ENCODE measurements at regions not wholly inside any gene's neighbourhood (a gene's known extent, or its start where the extent isn't known, plus 50 kb on each side); places are given as distances from the start of the nearest gene placed in this dataset.
A peak's percentile ranks its signal among the peaks of the same experiment; 100 is the strongest.
"Not testable (repeated sequence)": the region's sequence is repeated elsewhere in the genome, so short reads cannot be mapped to it uniquely, and the experiment has no call there.

DNA sequence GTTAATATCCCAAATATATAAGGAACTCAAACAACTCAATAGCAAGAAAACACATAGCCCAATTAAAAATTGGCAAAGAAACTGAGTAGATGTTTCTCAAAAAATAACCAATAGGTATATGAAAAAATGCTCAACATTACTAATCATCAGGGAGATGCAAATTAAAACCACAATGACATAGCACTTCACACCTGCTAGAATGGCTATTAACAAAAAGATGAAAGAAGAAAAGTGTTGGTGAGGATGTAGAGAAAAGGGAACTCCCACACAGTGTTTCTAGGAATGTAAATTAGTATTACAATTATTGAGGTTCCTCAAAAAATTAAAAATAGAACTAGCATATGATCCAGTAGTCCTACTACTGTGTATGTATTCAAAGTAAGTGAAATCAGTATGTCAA lies 1212.8 kb downstream of the DIAPH3 start:
- Mint-ChIP-seq H3K9me3 (peaks cover 0 to 45% (median 21%) of the 10 kb centered on the region in 7 donors), H3K4me1 (peaks cover 15 to 19% (median 15%) of the 10 kb centered on the region in 3 donors), H3K27me3 (peaks cover 0 to 9% (median 0%) of the 10 kb centered on the region in 3 donors), H3K36me3 (no peaks in the 10 kb centered on the region), H3K4me3 (no peak overlapping the region), H3K27ac (peak overlapping the region in 1 of 6 donors; percentile 53)
- no peak for ATAC-seq (ENCODE audit: low read depth in 2 of 2)
- no peak for DNase-seq

DNA sequence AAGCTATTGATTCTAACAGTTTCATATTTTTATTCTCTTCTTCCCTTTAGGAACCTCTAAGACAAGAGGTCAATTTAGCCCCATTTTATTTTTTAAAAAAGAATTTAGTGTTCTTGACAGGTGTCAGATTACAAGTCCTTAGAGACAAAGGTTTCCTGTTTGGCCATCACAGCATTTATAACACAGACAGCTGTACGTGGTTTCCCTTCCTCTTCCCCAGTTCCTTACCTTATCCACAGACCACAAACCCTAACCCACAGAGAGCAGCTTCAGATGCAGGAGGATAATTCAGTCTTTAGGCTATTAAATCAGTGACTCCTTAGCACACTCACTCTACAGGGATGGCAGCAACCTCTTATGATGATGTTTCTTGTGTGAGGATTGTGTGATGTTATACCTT lies 1210.1 kb downstream of the DIAPH3 start:
- H3K9me3 Mint-ChIP-seq: peaks cover 0 to 25% (median 21%) of the 10 kb centered on the region in 7 donors
- ATAC-seq (ENCODE audit: low read depth in 2 of 2) (peak; percentile 60 to 69), DNase-seq (peak; percentile 26)
- peak overlapping the region in 4 of 8 donors; percentile 1 to 23 (median 6) for H3K4me3 Mint-ChIP-seq
- no peaks in the 10 kb centered on the region for H3K36me3 Mint-ChIP-seq
- H3K27me3 Mint-ChIP-seq: no peaks in the 10 kb centered on the region
- H3K27ac Mint-ChIP-seq: peak overlapping the region in 2 of 6 donors; percentile 1 to 24
- H3K4me1 Mint-ChIP-seq: peaks cover 16 to 23% (median 17%) of the 10 kb centered on the region in 3 donors

DNA sequence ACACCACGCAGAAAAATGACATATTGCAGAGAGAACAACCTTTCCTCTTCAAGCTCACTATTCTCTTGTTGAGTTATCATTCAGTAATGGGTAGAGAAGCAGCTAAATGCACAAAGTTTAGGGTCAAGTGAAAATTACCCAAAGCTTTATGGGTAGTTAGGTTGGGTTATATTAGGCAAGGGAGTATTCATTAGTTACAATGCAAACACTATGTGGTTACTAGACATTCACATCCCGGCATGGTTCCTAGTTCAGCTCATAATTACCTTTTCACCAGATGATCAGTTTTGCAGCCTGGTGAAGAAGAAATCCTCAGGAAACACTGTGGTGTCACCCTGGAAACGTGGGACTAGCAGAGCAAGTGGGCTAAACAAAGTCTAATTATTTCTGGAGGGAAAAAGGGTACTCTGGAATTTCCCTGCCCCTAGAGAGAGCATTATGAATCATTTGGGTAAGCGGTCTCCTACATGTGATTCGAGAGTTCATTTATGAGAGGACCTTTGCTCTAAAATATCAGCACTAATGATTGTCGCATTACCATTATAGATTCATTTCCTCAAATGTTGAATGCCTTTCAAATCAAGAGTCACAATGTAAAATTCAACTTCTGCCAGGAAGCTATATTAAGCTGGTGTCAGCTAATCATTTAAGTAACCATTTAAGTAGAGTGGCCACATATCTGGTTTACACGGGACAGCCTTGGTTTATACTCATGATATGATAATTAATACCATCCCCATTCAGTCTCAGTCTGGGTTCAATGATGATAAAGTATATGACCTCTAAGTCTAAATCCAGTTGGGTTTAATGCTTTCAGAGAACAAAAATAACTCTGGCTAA lies 1208.0 kb downstream of the DIAPH3 start:
- Mint-ChIP-seq H3K4me3 (peak overlapping the region in 1 of 8 donors; percentile 13), H3K27ac (no peak overlapping the region), H3K9me3 (peaks cover 0 to 4% (median 2%) of the 10 kb centered on the region in 7 donors), H3K27me3 (no peaks in the 10 kb centered on the region), H3K4me1 (peaks cover 16 to 23% (median 17%) of the 10 kb centered on the region in 3 donors), H3K36me3 (no peaks in the 10 kb centered on the region)
- DNase-seq (no peak), ATAC-seq (ENCODE audit: low read depth in 2 of 2) (no peak)

DNA sequence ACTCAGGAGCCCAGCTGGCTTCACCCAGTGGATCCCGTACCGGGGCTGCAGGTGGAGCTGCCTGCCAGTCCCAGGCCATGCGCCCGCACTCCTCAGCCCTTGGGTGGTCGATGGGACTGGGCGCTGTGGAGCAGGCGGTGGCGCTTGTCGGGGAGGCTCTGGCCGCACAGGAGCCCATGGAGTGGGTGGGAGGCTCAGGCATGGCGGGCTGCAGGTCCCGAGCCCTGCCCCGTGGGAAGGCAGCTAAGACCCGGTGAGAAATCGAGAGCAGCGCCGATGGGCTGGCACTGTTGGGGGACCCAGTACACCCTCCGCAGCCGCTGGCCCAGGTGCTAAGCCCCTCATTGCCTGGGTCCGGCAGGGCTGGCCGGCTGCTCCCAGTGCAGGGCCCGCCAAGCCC lies 1205.6 kb downstream of the DIAPH3 start:
- not testable (repeated sequence) for H3K36me3 Mint-ChIP-seq; ATAC-seq (ENCODE audit: low read depth in 2 of 2); H3K9me3 Mint-ChIP-seq; H3K27me3 Mint-ChIP-seq; H3K27ac Mint-ChIP-seq; H3K4me3 Mint-ChIP-seq; DNase-seq
- H3K4me1 Mint-ChIP-seq: peaks cover 13 to 23% (median 17%) of the 10 kb centered on the region in 3 donors

DNA sequence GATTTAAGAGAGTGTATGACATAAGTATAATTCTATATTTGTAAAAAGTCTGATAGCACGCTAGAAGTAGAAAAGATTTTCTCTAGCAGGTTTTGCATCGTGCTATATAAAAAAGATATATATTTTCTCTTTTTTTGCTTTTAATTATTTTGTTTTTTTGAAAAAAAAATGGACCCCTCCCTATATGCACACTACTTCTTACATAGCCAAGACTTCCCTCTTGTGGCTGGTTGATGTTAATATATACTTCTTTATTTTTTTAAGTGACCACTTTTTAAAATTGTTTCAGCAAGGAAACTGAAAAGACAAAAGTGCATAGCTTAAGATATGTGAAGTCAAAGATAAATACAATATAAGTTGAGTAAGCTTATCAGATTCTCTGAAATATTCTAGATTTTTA lies 1202.8 kb downstream of the DIAPH3 start:
- no peak for ATAC-seq (ENCODE audit: low read depth in 2 of 2)
- Mint-ChIP-seq H3K36me3 (no peaks in the 10 kb centered on the region), H3K27me3 (no peaks in the 10 kb centered on the region), H3K27ac (no peak overlapping the region), H3K4me1 (peaks cover 1 to 4% (median 2%) of the 10 kb centered on the region in 3 donors), H3K4me3 (no peak overlapping the region), H3K9me3 (peaks cover 0 to 4% (median 0%) of the 10 kb centered on the region in 7 donors)
- no peak for DNase-seq

DNA sequence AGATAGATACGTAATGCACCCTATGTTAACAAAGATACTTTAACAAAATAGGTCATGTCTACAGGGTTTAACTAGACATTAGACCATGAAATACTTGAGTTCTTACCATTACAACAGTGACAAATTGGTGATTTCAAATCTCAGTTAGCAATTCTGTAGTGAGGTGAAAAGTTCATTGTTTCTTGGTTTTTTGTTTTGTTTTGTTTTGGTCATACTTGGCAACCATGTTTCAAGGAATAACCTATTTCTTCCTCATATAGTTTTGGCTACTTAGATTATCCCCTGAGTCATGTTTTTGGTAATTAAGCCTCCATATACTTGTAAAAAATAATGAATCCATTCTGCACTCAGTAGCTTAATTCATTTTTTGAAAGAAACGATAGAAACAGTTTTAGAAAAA lies 1200.4 kb downstream of the DIAPH3 start:
- Mint-ChIP-seq H3K4me1 (no peaks in the 10 kb centered on the region), H3K27me3 (peaks cover 0 to 2% (median 0%) of the 10 kb centered on the region in 3 donors), H3K27ac (no peak overlapping the region), H3K9me3 (peaks cover 0 to 2% (median 0%) of the 10 kb centered on the region in 7 donors), H3K4me3 (no peak overlapping the region), H3K36me3 (no peaks in the 10 kb centered on the region)
- ATAC-seq (ENCODE audit: low read depth in 2 of 2) (no peak), DNase-seq (no peak)

DNA sequence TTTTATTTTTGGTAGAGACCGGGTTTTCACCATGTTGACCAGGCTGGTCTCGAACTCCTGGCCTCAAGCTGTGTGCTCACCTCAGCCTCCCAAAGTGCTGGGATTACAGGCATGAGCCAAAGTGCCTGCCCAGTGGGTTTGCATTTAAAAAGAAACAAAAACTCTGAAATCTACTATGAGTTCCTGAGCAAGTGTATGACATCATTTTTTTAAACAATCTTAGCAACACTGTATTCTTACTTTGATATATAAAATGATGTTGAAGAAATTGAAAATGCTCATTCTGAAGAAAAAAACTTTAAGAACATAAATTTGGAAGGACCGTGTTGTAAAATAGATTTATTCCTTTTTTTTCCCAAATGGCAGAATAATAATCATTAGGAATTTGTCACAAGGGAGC lies 1199.7 kb downstream of the DIAPH3 start:
- ATAC-seq (ENCODE audit: low read depth in 2 of 2): no peak
- H3K36me3 Mint-ChIP-seq: no peaks in the 10 kb centered on the region
- H3K27me3 Mint-ChIP-seq: peaks cover 0 to 4% (median 0%) of the 10 kb centered on the region in 3 donors
- H3K4me3 Mint-ChIP-seq: no peak overlapping the region
- DNase-seq: no peak
- H3K27ac Mint-ChIP-seq: no peak overlapping the region
- H3K9me3 Mint-ChIP-seq: peaks cover 0 to 9% (median 2%) of the 10 kb centered on the region in 7 donors
- H3K4me1 Mint-ChIP-seq: no peaks in the 10 kb centered on the region

DNA sequence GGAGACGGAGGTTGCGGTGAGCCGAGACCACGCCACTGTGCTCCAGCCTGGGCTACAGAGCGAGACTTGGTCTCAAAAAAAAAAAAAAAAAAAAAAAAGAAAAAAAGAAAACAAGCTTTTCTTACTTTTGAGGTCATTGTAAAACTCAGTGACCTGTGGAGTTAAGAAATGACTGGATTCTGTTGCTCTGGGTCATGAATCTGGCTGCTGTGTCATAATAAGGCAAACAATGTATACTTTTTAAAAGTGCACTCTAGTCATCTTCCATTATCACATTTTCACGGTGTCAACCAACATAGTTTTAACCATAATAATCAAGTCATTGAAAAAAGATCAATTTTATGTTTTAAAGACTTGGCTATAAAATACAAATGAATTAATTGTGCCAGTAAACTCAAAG lies 1186.6 kb downstream of the DIAPH3 start:
- no peaks in the 10 kb centered on the region for H3K36me3 Mint-ChIP-seq
- H3K4me1 Mint-ChIP-seq: no peaks in the 10 kb centered on the region
- peaks cover 0 to 5% (median under 1%) of the 10 kb centered on the region in 7 donors for H3K9me3 Mint-ChIP-seq
- ATAC-seq (ENCODE audit: low read depth in 2 of 2) (no peak), DNase-seq (no peak)
- H3K27ac Mint-ChIP-seq: no peak overlapping the region
- H3K4me3 Mint-ChIP-seq: no peak overlapping the region
- peaks cover 0 to under 1% (median 0%) of the 10 kb centered on the region in 3 donors for H3K27me3 Mint-ChIP-seq

DNA sequence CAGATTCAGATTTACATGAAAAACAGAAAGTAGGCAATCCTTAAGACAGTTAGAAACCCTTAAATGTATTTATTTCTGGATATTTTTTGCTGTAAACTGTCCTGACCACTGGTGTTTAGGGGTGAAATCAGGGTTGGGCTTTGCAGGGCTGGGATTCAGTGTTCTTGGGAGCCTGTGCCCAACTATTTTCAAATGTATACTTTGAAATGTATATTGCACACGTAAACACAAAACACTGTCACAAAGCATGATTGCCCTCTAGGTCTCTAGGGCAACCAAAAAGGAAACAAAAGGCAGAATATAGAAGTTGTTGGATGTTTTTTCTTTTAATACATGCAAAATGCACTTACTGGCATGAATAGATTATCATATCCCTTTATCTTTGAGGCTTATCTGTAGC lies 1185.4 kb downstream of the DIAPH3 start:
- Mint-ChIP-seq H3K4me1 (no peaks in the 10 kb centered on the region), H3K36me3 (no peaks in the 10 kb centered on the region), H3K27ac (no peak overlapping the region), H3K4me3 (no peak overlapping the region), H3K9me3 (peaks cover 0 to 18% (median 11%) of the 10 kb centered on the region in 7 donors), H3K27me3 (no peaks in the 10 kb centered on the region)
- no peak for DNase-seq
- ATAC-seq (ENCODE audit: low read depth in 2 of 2): no peak

DNA sequence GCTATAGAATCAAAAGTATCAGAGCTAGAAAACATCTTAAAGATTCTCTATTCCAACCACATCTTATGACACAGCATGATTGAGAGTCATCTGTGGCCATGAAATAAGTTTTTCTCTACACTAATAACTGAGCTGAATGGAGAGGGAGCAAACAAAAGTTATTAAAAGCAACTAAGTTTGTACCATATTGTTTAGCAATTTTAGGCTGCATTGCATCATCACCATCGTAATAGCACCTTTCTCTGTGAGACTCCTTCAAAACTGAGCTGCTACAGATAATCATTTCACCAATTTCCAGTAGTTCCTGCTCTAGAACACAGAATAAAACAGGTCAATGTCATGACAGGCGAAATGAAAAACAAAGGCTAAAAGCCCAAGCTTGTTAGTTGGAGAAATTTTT lies 1183.9 kb downstream of the DIAPH3 start:
- Mint-ChIP-seq H3K27me3 (no peaks in the 10 kb centered on the region), H3K4me3 (no peak overlapping the region), H3K9me3 (peaks cover 0 to 23% (median 18%) of the 10 kb centered on the region in 7 donors), H3K27ac (no peak overlapping the region), H3K4me1 (no peaks in the 10 kb centered on the region), H3K36me3 (no peaks in the 10 kb centered on the region)
- no peak for ATAC-seq (ENCODE audit: low read depth in 2 of 2)
- DNase-seq: no peak

DNA sequence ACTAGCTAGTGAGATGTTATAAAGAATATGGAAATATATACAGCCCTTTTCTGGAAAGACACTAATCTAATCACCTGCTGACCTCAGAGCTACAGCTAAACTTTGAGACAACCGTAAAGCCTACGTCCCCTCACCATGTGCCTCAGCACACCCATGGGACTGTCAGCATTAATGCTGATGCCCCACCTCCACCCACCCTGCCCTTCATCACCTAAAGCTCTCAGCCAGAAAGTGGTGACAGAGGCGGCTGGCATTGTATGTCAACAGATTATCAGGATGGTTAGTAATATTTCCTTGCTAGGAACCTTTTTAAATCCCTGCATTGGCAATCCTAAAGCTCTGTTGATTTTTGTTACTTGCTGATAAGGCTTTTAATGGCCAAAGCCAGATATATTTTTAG lies 1177.9 kb downstream of the DIAPH3 start:
- Mint-ChIP-seq H3K36me3 (no peaks in the 10 kb centered on the region), H3K4me3 (no peak overlapping the region), H3K4me1 (no peaks in the 10 kb centered on the region), H3K9me3 (peaks cover 0 to 23% (median 19%) of the 10 kb centered on the region in 7 donors), H3K27me3 (no peaks in the 10 kb centered on the region), H3K27ac (no peak overlapping the region)
- DNase-seq: no peak
- no peak for ATAC-seq (ENCODE audit: low read depth in 2 of 2)

DNA sequence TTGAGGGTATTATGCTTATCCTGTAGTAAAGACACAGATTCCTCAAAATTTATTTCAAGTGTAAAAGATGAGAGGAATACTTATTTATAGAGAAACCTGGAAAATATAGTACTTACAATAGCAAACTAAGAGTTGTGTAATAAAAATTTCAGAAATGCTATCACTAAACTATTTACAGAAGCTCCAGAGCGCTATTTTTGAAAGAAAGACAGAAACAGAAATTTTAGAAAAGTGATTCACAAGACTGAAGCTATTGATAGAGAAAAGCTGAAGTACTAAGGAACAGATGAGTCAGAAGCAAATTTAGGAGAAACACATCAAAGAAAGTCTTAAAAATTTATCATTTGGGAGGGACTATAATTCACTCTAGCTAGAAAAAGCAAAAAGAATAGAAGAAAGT lies 1174.2 kb downstream of the DIAPH3 start:
- DNase-seq: no peak
- no peaks in the 10 kb centered on the region for H3K36me3 Mint-ChIP-seq
- H3K27ac Mint-ChIP-seq: no peak overlapping the region
- no peak for ATAC-seq (ENCODE audit: low read depth in 2 of 2)
- peaks cover 0 to 14% (median 0%) of the 10 kb centered on the region in 7 donors for H3K9me3 Mint-ChIP-seq
- H3K4me1 Mint-ChIP-seq: no peaks in the 10 kb centered on the region
- no peaks in the 10 kb centered on the region for H3K27me3 Mint-ChIP-seq
- H3K4me3 Mint-ChIP-seq: no peak overlapping the region

DNA sequence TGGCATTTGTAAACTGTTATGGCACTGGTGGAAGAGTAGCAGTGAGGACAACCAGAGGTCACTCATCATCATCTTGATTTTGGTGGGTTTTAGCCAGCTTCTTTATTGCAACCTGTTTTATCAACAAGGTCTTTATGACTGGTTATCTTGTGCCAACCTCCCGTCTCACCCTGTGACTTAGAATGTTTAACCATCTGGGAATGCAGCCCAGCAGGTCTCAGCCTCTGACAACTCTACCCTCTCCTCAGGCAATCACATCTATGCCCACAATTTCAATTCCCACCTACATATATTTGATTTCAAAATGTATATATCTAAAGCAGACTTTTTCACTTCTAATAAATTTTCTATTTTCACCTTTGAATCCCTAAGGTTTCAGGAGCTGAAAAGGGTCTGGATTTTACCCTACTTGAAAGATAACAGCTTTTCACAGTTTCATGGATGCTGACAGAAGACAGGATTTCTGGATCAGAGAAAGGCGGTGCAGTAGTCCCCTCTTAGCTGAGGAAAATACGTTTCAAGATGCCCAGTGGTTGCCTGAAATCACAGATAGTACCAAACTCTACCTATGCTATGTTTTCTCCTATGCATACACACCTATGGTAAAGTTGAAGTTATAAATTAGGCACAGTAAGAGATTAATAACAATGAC lies 1171.8 kb downstream of the DIAPH3 start:
- ATAC-seq (ENCODE audit: low read depth in 2 of 2) (no peak), DNase-seq (no peak)
- Mint-ChIP-seq H3K4me3 (no peak overlapping the region), H3K27ac (no peak overlapping the region), H3K4me1 (no peaks in the 10 kb centered on the region), H3K9me3 (peaks cover 0 to 4% (median 0%) of the 10 kb centered on the region in 7 donors), H3K36me3 (no peaks in the 10 kb centered on the region), H3K27me3 (no peaks in the 10 kb centered on the region)

Data from naive B cell (primary cell).